HG03280 (cell line): ENCODE measurements at regions not wholly inside any gene's neighbourhood (a gene's known extent, or its start where the extent isn't known, plus 50 kb on each side); places are given as distances from the start of the nearest gene placed in this dataset.
"Not testable (repeated sequence)": the region's sequence is repeated elsewhere in the genome, so short reads cannot be mapped to it uniquely, and the experiment has no call there.

Experiments
- ATAC-seq: cut with Tn5 transposase; IDR thresholded peaks from one replicate; pipeline ENCODE4 v1.9.1; 2021; ENCODE audit warnings: mild to moderate bottlenecking, moderate library complexity; ENCODE audit not compliant: unreplicated experiment

DNA sequence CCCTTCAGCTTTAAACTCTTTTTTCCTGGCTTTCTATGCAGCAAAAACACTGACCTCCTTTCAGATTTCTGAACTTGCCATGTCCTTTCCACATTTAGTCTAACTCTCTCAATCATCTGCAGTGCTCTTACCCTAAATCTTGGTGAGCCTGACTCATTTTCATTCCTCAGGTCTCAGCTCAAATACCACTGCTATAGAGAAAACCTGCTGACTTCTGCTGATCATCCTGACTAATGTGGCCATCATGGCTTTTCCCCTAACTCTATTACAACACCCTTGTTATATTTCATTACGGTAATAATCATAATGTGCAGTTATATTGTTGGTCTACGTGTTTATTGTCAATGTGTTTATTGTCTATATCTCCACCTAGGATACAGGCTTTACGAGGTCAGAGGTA lies 207.3 kb upstream of the OR4E1 start:
- no peak for ATAC-seq

DNA sequence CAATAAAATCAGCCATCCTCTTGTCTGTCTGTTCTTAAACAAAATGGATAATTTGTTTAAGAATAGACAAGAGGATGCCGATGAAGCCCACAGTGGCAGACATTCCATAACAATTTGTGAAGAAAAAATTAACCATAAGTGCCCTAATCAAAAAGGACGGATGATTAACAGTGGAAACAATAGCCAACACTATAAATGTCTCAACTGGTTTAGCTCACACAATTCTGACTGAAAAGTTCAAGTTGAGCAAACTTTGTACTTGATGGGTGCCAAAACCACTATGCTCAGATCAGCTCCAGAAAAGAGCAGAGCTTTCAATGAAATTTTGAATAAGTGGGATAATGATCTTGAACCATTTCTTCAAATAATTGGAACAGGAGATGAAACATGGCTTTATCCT lies 202.2 kb upstream of the OR4E1 start:
- no peak for ATAC-seq

- no peak for ATAC-seq
Observed at GRCh38 chr14:21874946-21875345, 201.3 kb upstream of the OR4E1 start.

- ATAC-seq, result no peak
Observed at GRCh38 chr14:21874167-21874566, 200.5 kb upstream of the OR4E1 start.

DNA sequence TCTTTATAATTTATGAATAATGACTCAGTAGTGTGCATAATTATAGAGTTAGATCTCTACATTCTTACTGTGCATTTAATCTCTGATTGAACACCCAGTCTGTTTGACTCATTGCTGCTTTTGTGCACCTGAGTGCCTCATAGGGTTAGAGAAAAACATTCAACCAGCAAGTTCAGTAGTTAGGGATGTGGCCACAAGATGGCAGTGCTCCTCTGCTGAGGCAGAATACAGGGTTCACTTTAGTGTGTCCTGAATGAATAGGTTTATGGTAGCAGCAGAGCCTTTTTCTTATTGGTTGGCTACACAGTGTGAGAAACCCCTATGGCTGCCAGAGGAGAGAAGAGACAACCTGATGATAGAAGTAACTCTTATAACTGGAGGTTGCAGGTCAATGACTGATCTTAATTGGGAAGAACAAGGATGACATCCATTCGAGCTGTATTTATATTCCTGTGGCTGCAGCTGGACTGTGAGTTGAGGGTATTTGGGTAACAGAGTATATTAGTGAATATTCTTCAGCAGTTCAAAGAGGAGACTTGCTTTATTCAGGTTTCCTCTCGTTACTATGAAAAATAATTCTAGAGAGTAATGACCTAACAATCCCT lies 194.9 kb upstream of the OR4E1 start:
- ATAC-seq, result no peak

DNA sequence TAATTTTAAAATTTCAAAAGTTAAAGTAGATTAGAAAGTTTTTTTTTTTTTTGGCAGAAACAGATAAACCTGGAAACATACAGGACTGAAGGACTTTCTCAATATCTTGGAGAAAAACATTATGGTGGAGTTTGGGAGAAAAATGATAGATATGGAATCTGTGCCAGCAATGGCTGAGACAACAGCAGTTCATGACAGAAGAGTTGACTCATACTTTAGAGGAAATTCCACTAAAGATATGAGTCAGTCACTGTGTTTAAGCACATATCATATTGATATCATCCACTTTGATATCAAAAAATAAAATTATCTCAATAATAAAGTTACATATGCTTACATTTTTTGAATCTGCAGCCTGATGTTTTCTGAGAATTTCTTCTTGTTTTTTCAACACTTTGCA lies 193.9 kb upstream of the OR4E1 start:
- no peak for ATAC-seq

GRCh38 chr14:21866479-21866878 lies 192.9 kb upstream of the OR4E1 start:
- ATAC-seq, result no peak

DNA sequence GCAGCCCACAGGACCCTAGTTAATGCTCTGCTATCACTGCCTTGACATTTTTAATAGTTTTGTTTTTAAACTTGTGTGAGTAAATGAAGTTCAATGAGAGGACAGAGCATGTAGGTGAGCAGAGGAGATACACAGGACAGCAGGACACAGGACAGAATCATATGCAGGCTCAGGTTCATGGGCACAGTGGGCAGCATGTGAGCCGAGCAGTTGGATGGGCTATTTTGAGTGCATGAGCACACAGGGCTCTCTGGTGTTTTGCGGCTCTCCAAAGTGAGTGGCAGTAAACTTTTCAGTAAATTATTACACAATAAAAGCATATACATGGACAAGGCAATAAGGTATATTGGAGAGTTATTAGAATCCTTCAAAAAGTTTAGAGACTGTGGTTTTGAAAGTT lies 189.7 kb upstream of the OR4E1 start:
- no peak for ATAC-seq

DNA sequence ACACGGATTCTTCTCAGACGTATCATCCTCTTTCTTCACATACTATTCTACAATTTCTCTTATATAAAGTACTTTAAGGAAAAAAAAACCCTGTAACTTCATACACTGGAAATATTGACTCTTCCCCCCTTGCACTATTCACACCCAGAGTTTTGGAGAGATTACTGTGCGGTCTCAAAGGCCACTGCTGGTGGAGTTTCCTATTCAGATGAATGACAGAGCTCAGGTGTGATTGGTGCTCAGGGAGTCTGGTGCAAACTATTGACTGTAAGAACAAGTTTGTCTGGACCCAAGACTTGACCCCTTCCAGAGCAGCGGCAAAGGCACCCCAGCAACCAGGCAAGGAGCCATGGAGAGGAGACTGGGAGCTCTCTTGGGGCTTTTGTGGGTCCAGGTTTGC lies 187.5 kb upstream of the OR4E1 start:
- ATAC-seq, result no peak

DNA sequence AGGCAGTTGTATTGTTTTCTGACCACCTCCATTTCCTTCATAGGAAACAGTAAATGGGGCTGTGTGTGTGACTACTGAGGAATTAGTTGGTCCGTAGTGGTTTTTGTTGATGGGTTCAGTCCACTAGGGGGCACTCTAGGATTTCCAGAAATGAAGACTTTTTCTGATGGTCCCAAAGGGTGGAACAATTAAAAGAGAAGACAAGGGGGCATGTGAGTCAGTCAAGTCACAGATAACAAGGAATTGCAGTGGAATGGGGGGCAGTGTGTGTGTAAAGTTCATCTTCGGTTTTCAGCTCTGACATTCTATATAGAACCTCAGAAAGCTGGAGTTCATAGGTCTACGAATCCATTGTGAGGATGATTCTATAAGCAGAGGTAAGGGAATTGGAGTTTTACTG lies 186.6 kb upstream of the OR4E1 start:
- ATAC-seq, result no peak

DNA sequence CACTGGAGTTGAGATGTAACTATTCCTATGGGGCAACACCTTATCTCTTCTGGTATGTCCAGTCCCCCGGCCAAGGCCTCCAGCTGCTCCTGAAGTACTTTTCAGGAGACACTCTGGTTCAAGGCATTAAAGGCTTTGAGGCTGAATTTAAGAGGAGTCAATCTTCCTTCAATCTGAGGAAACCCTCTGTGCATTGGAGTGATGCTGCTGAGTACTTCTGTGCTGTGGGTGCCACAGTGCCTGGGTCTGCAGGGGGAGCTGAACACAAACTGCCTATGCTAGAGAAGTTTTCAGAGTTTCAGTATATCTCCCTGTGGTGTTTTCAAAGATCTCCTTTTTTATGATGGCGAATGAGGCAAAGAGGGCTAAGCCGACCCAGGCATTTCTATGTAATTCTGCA lies 179.2 kb upstream of the OR4E1 start:
- ATAC-seq, result no peak

GRCh38 chr14:21852061-21852664 lies 178.5 kb upstream of the OR4E1 start:
- no peak for ATAC-seq

DNA sequence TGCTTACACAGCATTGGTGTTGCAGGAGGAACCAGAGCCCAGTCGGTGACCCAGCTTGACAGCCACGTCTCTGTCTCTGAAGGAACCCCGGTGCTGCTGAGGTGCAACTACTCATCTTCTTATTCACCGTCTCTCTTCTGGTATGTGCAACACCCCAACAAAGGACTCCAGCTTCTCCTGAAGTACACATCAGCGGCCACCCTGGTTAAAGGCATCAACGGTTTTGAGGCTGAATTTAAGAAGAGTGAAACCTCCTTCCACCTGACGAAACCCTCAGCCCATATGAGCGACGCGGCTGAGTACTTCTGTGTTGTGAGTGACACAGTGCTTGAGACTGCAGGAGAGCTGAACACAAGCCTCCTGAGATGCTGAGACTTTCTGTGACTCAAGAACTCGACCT lies 173.3 kb upstream of the OR4E1 start:
- ATAC-seq, result not testable (repeated sequence)

DNA sequence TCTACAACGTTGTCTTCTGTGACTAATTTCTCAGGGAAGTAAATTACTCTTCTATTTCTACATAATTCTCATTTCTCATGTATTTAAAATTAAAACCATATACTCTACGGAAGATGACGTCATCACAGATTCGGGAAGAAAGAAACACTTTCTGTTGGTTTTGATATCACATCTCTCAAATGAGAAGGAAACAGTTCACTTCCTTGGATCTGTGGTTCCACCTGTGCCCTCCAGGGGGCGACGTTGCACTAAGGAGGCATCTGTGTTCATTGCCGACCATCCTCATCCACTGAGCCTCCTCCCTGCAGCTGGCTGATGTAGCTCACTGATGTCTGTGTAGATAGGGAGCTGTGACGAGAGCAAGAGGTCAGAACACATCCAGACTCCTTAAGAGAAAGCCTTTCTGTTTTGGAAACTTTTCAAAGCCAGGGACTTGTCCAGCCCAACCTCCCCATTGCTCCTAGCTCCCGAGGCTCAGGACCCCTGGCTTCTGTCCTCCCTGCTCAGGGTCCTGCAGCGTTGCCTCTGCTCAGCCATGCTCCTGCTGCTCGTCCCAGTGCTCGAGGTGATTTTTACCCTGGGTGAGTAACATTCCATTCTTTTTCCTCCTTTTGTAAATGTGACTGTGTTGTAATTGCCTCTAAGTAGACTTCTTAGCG lies 172.7 kb upstream of the OR4E1 start:
- no peak for ATAC-seq

DNA sequence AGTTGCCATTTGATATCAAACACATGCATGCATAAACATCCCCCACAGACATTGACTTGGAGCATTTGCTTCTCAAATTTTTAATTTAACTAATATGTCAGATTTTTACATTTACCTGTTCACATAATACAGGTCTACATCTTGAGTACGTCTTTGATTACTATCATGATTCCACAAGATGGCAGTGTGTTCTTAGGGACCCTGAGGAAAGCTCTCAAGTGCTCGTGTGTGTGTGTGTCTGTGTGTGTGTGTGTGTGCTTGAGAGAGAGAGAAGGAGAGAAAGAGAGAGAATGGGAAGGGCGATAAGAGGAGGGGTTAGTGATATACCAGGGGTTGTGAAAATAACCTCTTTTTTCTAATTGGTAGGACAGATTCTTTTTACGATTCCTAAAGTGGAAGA lies 167.1 kb upstream of the OR4E1 start:
- no peak for ATAC-seq

- no peak for ATAC-seq
Observed at GRCh38 chr14:21833836-21834235, 160.2 kb upstream of the OR4E1 start.

- ATAC-seq, result no peak
Observed at GRCh38 chr14:21825845-21826244, 152.2 kb upstream of the OR4E1 start.

GRCh38 chr14:21825149-21825743 lies 151.6 kb upstream of the OR4E1 start:
- ATAC-seq, result peak; percentile 66

GRCh38 chr14:21822109-21822508 lies 148.5 kb upstream of the OR4E1 start:
- ATAC-seq, result no peak

DNA sequence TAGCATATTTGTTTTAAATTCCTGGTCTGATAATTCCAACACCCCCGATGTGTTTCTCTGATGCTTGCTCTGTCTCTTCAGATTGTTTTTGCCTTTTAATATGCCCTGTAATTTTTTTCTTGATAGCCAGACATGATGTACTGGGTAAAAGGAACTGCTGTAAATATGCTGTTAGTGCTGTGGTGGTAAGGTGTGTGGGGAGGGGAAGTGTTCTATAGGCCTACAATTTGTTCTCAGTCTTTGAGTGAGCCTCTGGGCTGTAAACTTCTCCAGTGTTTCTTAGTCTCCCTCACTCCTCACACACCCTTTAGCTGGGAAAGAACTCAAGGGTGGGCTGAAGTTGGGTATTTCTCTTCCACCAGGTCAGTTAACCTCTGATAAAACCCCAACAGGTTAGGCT lies 147.0 kb upstream of the OR4E1 start:
- ATAC-seq, result no peak

- ATAC-seq, result not testable (repeated sequence)
Observed at GRCh38 chr14:21819891-21820290, 146.3 kb upstream of the OR4E1 start.

GRCh38 chr14:21817010-21817409 lies 143.4 kb upstream of the OR4E1 start:
- not testable (repeated sequence) for ATAC-seq
